DOHH2 (cell line): ENCODE measurements at regions not wholly inside any gene's neighbourhood (a gene's known extent, or its start where the extent isn't known, plus 50 kb on each side); places are given as distances from the start of the nearest gene placed in this dataset.

ENCODE experiments used
- H3F3A ChIP-seq: fragments of 200-600 bp; sonication (generic), shearing (Covaris generic); 2 replicates; pipeline ENCODE4 v1.6.0; 2016; ENCODE audit warnings: antibody characterized with exemption, mild to moderate bottlenecking; ENCODE audit not compliant: control insufficient read depth, insufficient read depth
- H3K27ac ChIP-seq: fragments of 200-600 bp; sonication (generic); 2 replicates; pipeline ENCODE4 v1.5.1; 2014; ENCODE audit warnings: low read depth, mild to moderate bottlenecking, low read length, moderate library complexity
- H3K27me3 ChIP-seq: fragments of 200-600 bp; sonication (generic); 2 replicates; pipeline ENCODE4 v1.6.1; 2014; ENCODE audit warnings: mild to moderate bottlenecking, low read length, mixed read lengths; ENCODE audit not compliant: control insufficient read depth
- H3K36me3 ChIP-seq: fragments of 200-600 bp; sonication (generic); 2 replicates; pipeline ENCODE4 v1.6.1; 2014; ENCODE audit warnings: mild to moderate bottlenecking, low read length, moderate library complexity, mixed read lengths; ENCODE audit not compliant: control insufficient read depth
- H3K4me1 ChIP-seq: fragments of 200-600 bp; sonication (generic); 2 replicates; pipeline ENCODE4 v1.6.1; 2014; ENCODE audit warnings: mild to moderate bottlenecking, low read length, mixed read lengths; ENCODE audit not compliant: control insufficient read depth
- H3K4me2 ChIP-seq: fragments of 200-600 bp; sonication (generic); 2 replicates; pipeline ENCODE4 v1.6.0; 2014; ENCODE audit warnings: mild to moderate bottlenecking, low read length, moderate library complexity
- H3K4me3 ChIP-seq: fragments of 200-600 bp; sonication (generic); 2 replicates; pipeline ENCODE4 v1.5.1; 2014; ENCODE audit warnings: mild to moderate bottlenecking, low read length, mixed read lengths
- H3K79me2 ChIP-seq: fragments of 200-600 bp; sonication (generic); 2 replicates; pipeline ENCODE4 v1.6.1; 2014; ENCODE audit warnings: mild to moderate bottlenecking, low read length, mixed read lengths; ENCODE audit not compliant: control insufficient read depth
- H3K9me2 ChIP-seq: fragments of 200-600 bp; sonication (generic); replicated peaks from 2 replicates; pipeline ENCODE4 v1.6.1; 2014; ENCODE audit warnings: mild to moderate bottlenecking, low read length, mixed read lengths; ENCODE audit not compliant: control insufficient read depth
- H3K9me3 ChIP-seq: fragments of 200-600 bp; sonication (generic); 2 replicates; pipeline ENCODE4 v1.6.1; 2014; ENCODE audit warnings: antibody characterized with exemption, low read length, mixed read lengths; ENCODE audit not compliant: control insufficient read depth, insufficient read depth
- H4K20me1 ChIP-seq: fragments of 200-600 bp; sonication (generic); 2 replicates; pipeline ENCODE4 v1.6.0; 2014; ENCODE audit warnings: low read depth, mild to moderate bottlenecking, antibody characterized with exemption, low read length, moderate library complexity; ENCODE audit not compliant: control insufficient read depth, insufficient read depth
- CTCF ChIP-seq: fragments of 200-600 bp; sonication (generic); IDR thresholded peaks from one replicate; pipeline ENCODE4 v1.5.1; 2014; ENCODE audit warnings: antibody characterized with exemption, mild to moderate bottlenecking, low read depth, low read length; ENCODE audit not compliant: poor library complexity, severe bottlenecking
- EZH2phosphoT487 ChIP-seq: fragments of 200-600 bp; sonication (generic); IDR thresholded peaks from 2 replicates; pipeline ENCODE4 v1.6.1; 2017; ENCODE audit warnings: borderline replicate concordance, mild to moderate bottlenecking, antibody characterized with exemption, low read length, moderate library complexity, mixed read lengths

- Histone ChIP-seq H3K27me3 (0 out of 2 replicates have a peak, but pooled peaks cover 2% of the 10 kb centered on the region), H3K4me2 (no peak overlapping the region), H3K36me3 (no peaks in the 10 kb centered on the region), H3K9me2 (no peaks in the 10 kb centered on the region), H4K20me1 (no peaks in the 10 kb centered on the region), H3K4me1 (no peaks in the 10 kb centered on the region), H3K9me3 (no peaks in the 10 kb centered on the region), H3K79me2 (no peaks in the 10 kb centered on the region), H3K4me3 (no peak overlapping the region), H3F3A (no peaks in the 10 kb centered on the region), H3K27ac (no peak overlapping the region)
- TF ChIP-seq EZH2phosphoT487, result no peak
- no peak for TF ChIP-seq CTCF
Measured at GRCh38 chr6:125526007-125526720, 223.3 kb upstream of the HEY2 start.

GRCh38 chr6:125528621-125529041 lies 220.8 kb upstream of the HEY2 start:
- no peaks in the 10 kb centered on the region for H3F3A ChIP-seq
- H3K27me3 ChIP-seq, result peaks cover 16% of the 10 kb centered on the region; the same call in 1 of the 2 replicates
- H3K4me3 ChIP-seq, result no peak overlapping the region
- no peaks in the 10 kb centered on the region for H3K4me1 ChIP-seq
- no peaks in the 10 kb centered on the region for H3K79me2 ChIP-seq
- no peaks in the 10 kb centered on the region for H3K36me3 ChIP-seq
- H3K9me2 ChIP-seq, result no peaks in the 10 kb centered on the region
- H3K27ac ChIP-seq, result no peak overlapping the region
- TF ChIP-seq EZH2phosphoT487, result no peak
- no peak for TF ChIP-seq CTCF
- no peaks in the 10 kb centered on the region for H4K20me1 ChIP-seq
- no peak overlapping the region for H3K4me2 ChIP-seq
- no peaks in the 10 kb centered on the region for H3K9me3 ChIP-seq

GRCh38 chr6:125529061-125529460 lies 220.4 kb upstream of the HEY2 start:
- H3F3A ChIP-seq, result no peaks in the 10 kb centered on the region
- H4K20me1 ChIP-seq, result no peaks in the 10 kb centered on the region
- H3K79me2 ChIP-seq, result no peaks in the 10 kb centered on the region
- no peak overlapping the region for H3K4me3 ChIP-seq
- H3K27me3 ChIP-seq, result peaks cover 16% of the 10 kb centered on the region; the same call in 1 of the 2 replicates
- no peaks in the 10 kb centered on the region for H3K9me2 ChIP-seq
- H3K9me3 ChIP-seq, result no peaks in the 10 kb centered on the region
- no peak overlapping the region for H3K27ac ChIP-seq
- H3K4me1 ChIP-seq, result no peaks in the 10 kb centered on the region
- H3K4me2 ChIP-seq, result no peak overlapping the region
- H3K36me3 ChIP-seq, result no peaks in the 10 kb centered on the region
- TF ChIP-seq CTCF (no peak), EZH2phosphoT487 (no peak)
